ENCODE measurements at regions not wholly inside any gene's neighbourhood (a gene's known extent, or its start where the extent isn't known, plus 50 kb on each side); places are given as distances from the start of the nearest gene placed in this dataset.

- no peak for TF ChIP-seq CTCF (IDR thresholded peaks at IDR 0.05; ENCODE audit: unreplicated experiment)
- H3K4me1 Mint-ChIP-seq (ENCODE audit: low read depth, unreplicated experiment) = no peaks in the 10 kb centered on the region
- H3K36me3 Mint-ChIP-seq (ENCODE audit: insufficient read depth, unreplicated experiment) = no peaks in the 10 kb centered on the region
- no peaks in the 10 kb centered on the region for H3K27me3 Mint-ChIP-seq (ENCODE audit: unreplicated experiment)
- no peak overlapping the region for H3K27ac Mint-ChIP-seq (ENCODE audit: unreplicated experiment)
- no peak for DNase-seq
- BruUV-seq (replicated peaks) = no TSS peak
- intact Hi-C loops (cut with micrococcal nuclease; ENCODE audit: unreplicated experiment) = no loop called here
- no peak overlapping the region for H3K4me3 Mint-ChIP-seq (ENCODE audit: low read depth, unreplicated experiment)
- CTCF ChIA-PET = interaction anchor here (1.0 kb wide), 1 partner anchor 313 kb away, joined by 3 read pairs; no protein-coding TSS in a partner anchor
- no peaks in the 10 kb centered on the region for H3K9me3 Mint-ChIP-seq (ENCODE audit: low read depth, unreplicated experiment)
Measured at GRCh38 chr6:55979526-55979925, 104.1 kb upstream of the BMP5 start.

- BruUV-seq (replicated peaks) = no TSS peak
- Mint-ChIP-seq H3K36me3 (ENCODE audit: insufficient read depth, unreplicated experiment) (no peaks in the 10 kb centered on the region), H3K27ac (ENCODE audit: unreplicated experiment) (no peak overlapping the region), H3K27me3 (ENCODE audit: unreplicated experiment) (no peaks in the 10 kb centered on the region), H3K4me1 (ENCODE audit: low read depth, unreplicated experiment) (no peaks in the 10 kb centered on the region), H3K4me3 (ENCODE audit: low read depth, unreplicated experiment) (no peak overlapping the region), H3K9me3 (ENCODE audit: low read depth, unreplicated experiment) (no peaks in the 10 kb centered on the region)
- intact Hi-C loops (cut with micrococcal nuclease; ENCODE audit: unreplicated experiment) = no loop called here
- CTCF ChIA-PET = interaction anchor here (0.6 to 1.1 kb wide), 3 partner anchors 9 to 717 kb away, joined by 3 to 4 read pairs (median 3); no protein-coding TSS in a partner anchor
- TF ChIP-seq CTCF (IDR thresholded peaks at IDR 0.05; ENCODE audit: unreplicated experiment) = no peak
- no peak for DNase-seq
Measured at GRCh38 chr6:55977959-55978665, 102.7 kb upstream of the BMP5 start.

- no peaks in the 10 kb centered on the region for H3K4me1 Mint-ChIP-seq (ENCODE audit: low read depth, unreplicated experiment)
- BruUV-seq (replicated peaks) = no TSS peak
- H3K27me3 Mint-ChIP-seq (ENCODE audit: unreplicated experiment) = no peaks in the 10 kb centered on the region
- intact Hi-C loops (cut with micrococcal nuclease; ENCODE audit: unreplicated experiment) = no loop called here
- H3K4me3 Mint-ChIP-seq (ENCODE audit: low read depth, unreplicated experiment) = no peak overlapping the region
- no peaks in the 10 kb centered on the region for H3K9me3 Mint-ChIP-seq (ENCODE audit: low read depth, unreplicated experiment)
- no peak overlapping the region for H3K27ac Mint-ChIP-seq (ENCODE audit: unreplicated experiment)
- H3K36me3 Mint-ChIP-seq (ENCODE audit: insufficient read depth, unreplicated experiment) = no peaks in the 10 kb centered on the region
- DNase-seq = no peak
- CTCF ChIA-PET = no interaction called here
- no peak for TF ChIP-seq CTCF (IDR thresholded peaks at IDR 0.05; ENCODE audit: unreplicated experiment)
Measured at GRCh38 chr6:55974688-55975087, 99.3 kb upstream of the BMP5 start.

- BruUV-seq (replicated peaks) = no TSS peak
- Mint-ChIP-seq H3K36me3 (ENCODE audit: insufficient read depth, unreplicated experiment) (no peaks in the 10 kb centered on the region), H3K4me3 (ENCODE audit: low read depth, unreplicated experiment) (no peak overlapping the region), H3K4me1 (ENCODE audit: low read depth, unreplicated experiment) (no peaks in the 10 kb centered on the region), H3K27me3 (ENCODE audit: unreplicated experiment) (no peaks in the 10 kb centered on the region), H3K9me3 (ENCODE audit: low read depth, unreplicated experiment) (no peaks in the 10 kb centered on the region), H3K27ac (ENCODE audit: unreplicated experiment) (no peak overlapping the region)
- CTCF ChIA-PET = no interaction called here
- intact Hi-C loops (cut with micrococcal nuclease; ENCODE audit: unreplicated experiment) = no loop called here
- DNase-seq = no peak
- TF ChIP-seq CTCF (IDR thresholded peaks at IDR 0.05; ENCODE audit: unreplicated experiment) = no peak
Measured at GRCh38 chr6:55972091-55972490, 96.7 kb upstream of the BMP5 start.
